Hepatocyte (in vitro differentiated cells): ENCODE measurements at regions not wholly inside any gene's neighbourhood (a gene's known extent, or its start where the extent isn't known, plus 50 kb on each side); places are given as distances from the start of the nearest gene placed in this dataset.
A peak's percentile ranks its signal among the peaks of the same experiment; 100 is the strongest.

Experiments
- DNase-seq: peaks from one replicate; pipeline ENCODE4 v3.0.0-alpha.2; 2016; ENCODE audit warnings: low spot score
- H2AFZ ChIP-seq: fragments of 200-600 bp; sonication (generic); 2 replicates; pipeline ENCODE4 v1.6.0; 2016; ENCODE audit warnings: antibody characterized with exemption, mild to moderate bottlenecking
- H3K27ac ChIP-seq: fragments of 200-600 bp; sonication (generic); 2 replicates; pipeline ENCODE4 v1.5.1; 2016; ENCODE audit warnings: mild to moderate bottlenecking
- H3K27me3 ChIP-seq: fragments of 200-600 bp; sonication (generic); 2 replicates; pipeline ENCODE4 v1.6.1; 2016
- H3K36me3 ChIP-seq: fragments of 200-600 bp; sonication (generic); replicated peaks from 2 replicates; pipeline ENCODE4 v1.5.1; 2016; ENCODE audit warnings: low read depth; ENCODE audit not compliant: insufficient read depth
- H3K4me1 ChIP-seq: fragments of 200-600 bp; sonication (generic); 2 replicates; pipeline ENCODE4 v1.5.1; 2016; ENCODE audit warnings: mild to moderate bottlenecking, moderate library complexity; ENCODE audit not compliant: insufficient read depth
- H3K4me2 ChIP-seq: fragments of 200-600 bp; sonication (generic); 2 replicates; pipeline ENCODE4 v1.6.0; 2016
- H3K4me3 ChIP-seq: fragments of 200-600 bp; sonication (generic); 2 replicates; pipeline ENCODE4 v1.5.1; 2016; ENCODE audit warnings: mild to moderate bottlenecking
- H3K79me2 ChIP-seq: fragments of 200-600 bp; sonication (generic); 2 replicates; pipeline ENCODE4 v1.6.0; 2017; ENCODE audit warnings: mild to moderate bottlenecking
- H3K9me2 ChIP-seq: fragments of 200-600 bp; sonication (generic); replicated peaks from 2 replicates; pipeline ENCODE4 v1.6.0; 2017; ENCODE audit warnings: mild to moderate bottlenecking; ENCODE audit not compliant: insufficient read depth
- H3K9me3 ChIP-seq: fragments of 200-600 bp; sonication (generic); 2 replicates; pipeline ENCODE4 v1.5.1; 2016; ENCODE audit warnings: low read depth, mild to moderate bottlenecking
- H4K20me1 ChIP-seq: fragments of 200-600 bp; sonication (generic); 2 replicates; pipeline ENCODE4 v1.6.0; 2016; ENCODE audit warnings: mild to moderate bottlenecking; ENCODE audit not compliant: insufficient read depth, poor library complexity, severe bottlenecking
- CTCF ChIP-seq: fragments of 200-600 bp; sonication (generic); IDR thresholded peaks from 2 replicates; pipeline ENCODE4 v1.5.1; 2016; ENCODE audit warnings: antibody characterized with exemption, mild to moderate bottlenecking; ENCODE audit not compliant: poor library complexity
- EZH2 ChIP-seq: fragments of 200-600 bp; sonication (generic); IDR thresholded peaks from 2 replicates; pipeline ENCODE4 v1.6.1; 2016; ENCODE audit warnings: antibody characterized with exemption, mild to moderate bottlenecking, borderline replicate concordance
- EZH2phosphoT487 ChIP-seq: fragments of 200-600 bp; sonication (generic); IDR thresholded peaks from one replicate; pipeline ENCODE4 v1.6.1; 2018; ENCODE audit warnings: antibody characterized with exemption, mild to moderate bottlenecking, low read depth, moderate library complexity; ENCODE audit not compliant: unreplicated experiment, severe bottlenecking
- WGBS: methylation state at CpG from one replicate; pipeline ENCODE4 v1.1.6; 2016; ENCODE audit warnings: low lambda C conversion rate; ENCODE audit errors: missing lambda C conversion rate; 5-methylcytosine and 5-hydroxymethylcytosine counted together

GRCh38 chr4:181331214-181331613 is 912.0 kb upstream of the TENM3 start:
- TF ChIP-seq EZH2phosphoT487 = no peak
- no peak for TF ChIP-seq CTCF
- TF ChIP-seq EZH2 = no peak
- Histone ChIP-seq H3K4me3 (no peak overlapping the region), H3K9me2 (no peaks in the 10 kb centered on the region), H2AFZ (no peak overlapping the region), H3K9me3 (no peaks in the 10 kb centered on the region), H3K4me2 (peak overlapping the region; percentile 40), H3K36me3 (no peaks in the 10 kb centered on the region), H3K79me2 (no peaks in the 10 kb centered on the region), H4K20me1 (no peaks in the 10 kb centered on the region), H3K27me3 (no peaks in the 10 kb centered on the region), H3K4me1 (peaks cover 9% of the 10 kb centered on the region), H3K27ac (no peak overlapping the region)
- no peak for DNase-seq
- WGBS = 39% methylated on average over 1 of the region's 1 CpG

GRCh38 chr4:181345931-181346330 is 897.3 kb upstream of the TENM3 start:
- no peaks in the 10 kb centered on the region for H3K79me2 ChIP-seq
- H3K36me3 ChIP-seq = no peaks in the 10 kb centered on the region
- no peaks in the 10 kb centered on the region for H3K27me3 ChIP-seq
- H3K4me3 ChIP-seq = no peak overlapping the region
- TF ChIP-seq CTCF = no peak
- no peak for TF ChIP-seq EZH2
- no peak for TF ChIP-seq EZH2phosphoT487
- no peak overlapping the region for H2AFZ ChIP-seq
- H4K20me1 ChIP-seq = no peaks in the 10 kb centered on the region
- H3K4me2 ChIP-seq = no peak overlapping the region
- no peak overlapping the region for H3K27ac ChIP-seq
- no peaks in the 10 kb centered on the region for H3K4me1 ChIP-seq
- H3K9me2 ChIP-seq = no peaks in the 10 kb centered on the region
- no peaks in the 10 kb centered on the region for H3K9me3 ChIP-seq
- DNase-seq = no peak

- no peak overlapping the region for H2AFZ ChIP-seq
- DNase-seq = no peak
- no peak overlapping the region for H3K4me3 ChIP-seq
- no peaks in the 10 kb centered on the region for H4K20me1 ChIP-seq
- TF ChIP-seq CTCF (no peak), EZH2 (no peak), EZH2phosphoT487 (no peak)
- no peaks in the 10 kb centered on the region for H3K4me1 ChIP-seq
- H3K9me2 ChIP-seq = no peaks in the 10 kb centered on the region
- no peak overlapping the region for H3K27ac ChIP-seq
- H3K36me3 ChIP-seq = no peaks in the 10 kb centered on the region
- WGBS = 48% methylated on average over 9 of the region's 9 CpGs
- no peaks in the 10 kb centered on the region for H3K9me3 ChIP-seq
- no peak overlapping the region for H3K4me2 ChIP-seq
- H3K27me3 ChIP-seq = no peaks in the 10 kb centered on the region
- no peaks in the 10 kb centered on the region for H3K79me2 ChIP-seq
Observed at GRCh38 chr4:181350615-181351415, 892.4 kb upstream of the TENM3 start.
